ENCODE measurements at regions not wholly inside any gene's neighbourhood (a gene's known extent, or its start where the extent isn't known, plus 50 kb on each side); places are given as distances from the start of the nearest gene placed in this dataset.

DNA sequence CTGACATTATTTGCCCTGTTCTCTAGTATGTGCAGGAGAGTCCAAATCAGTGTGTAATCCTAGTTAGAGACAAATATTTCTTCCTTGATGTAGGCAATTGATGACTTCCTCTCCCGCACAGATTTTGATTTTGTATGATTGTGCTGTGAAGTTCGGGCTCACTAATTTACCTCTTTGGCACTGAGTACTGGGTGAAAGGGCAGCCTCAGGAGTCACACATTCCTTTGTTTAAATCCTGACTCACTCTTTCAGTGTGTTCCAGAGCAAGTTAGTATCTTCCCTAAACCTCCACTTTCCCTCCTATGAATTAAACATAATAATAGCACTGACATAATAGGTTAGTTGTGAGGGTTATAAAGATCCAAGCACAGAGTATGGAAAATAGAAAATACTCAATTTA, 269.7 kb downstream of the ISL1 start:
- intact Hi-C loops (cut with DNase I; ENCODE audit: low total_unique reads) = no loop called here
- H3K27ac ChIP-seq = no peak overlapping the region
- H3K4me1 ChIP-seq = no peaks in the 10 kb centered on the region

GRCh38 chr5:51657340-51658240, 274.3 kb downstream of the ISL1 start:
- Histone ChIP-seq H3K4me1 (no peaks in the 10 kb centered on the region), H3K27ac (no peak overlapping the region), H3K9me3 (no peaks in the 10 kb centered on the region), H3K27me3 (no peaks in the 10 kb centered on the region), H3K4me3 (no peak overlapping the region), H3K36me3 (ENCODE audit: low read depth, missing control alignments) (no peaks in the 10 kb centered on the region)
- DNase-seq = peak; percentile 15
- TF ChIP-seq POLR2A (IDR thresholded peaks at IDR 0.05) = no peak
- TF ChIP-seq, protein P1, sequence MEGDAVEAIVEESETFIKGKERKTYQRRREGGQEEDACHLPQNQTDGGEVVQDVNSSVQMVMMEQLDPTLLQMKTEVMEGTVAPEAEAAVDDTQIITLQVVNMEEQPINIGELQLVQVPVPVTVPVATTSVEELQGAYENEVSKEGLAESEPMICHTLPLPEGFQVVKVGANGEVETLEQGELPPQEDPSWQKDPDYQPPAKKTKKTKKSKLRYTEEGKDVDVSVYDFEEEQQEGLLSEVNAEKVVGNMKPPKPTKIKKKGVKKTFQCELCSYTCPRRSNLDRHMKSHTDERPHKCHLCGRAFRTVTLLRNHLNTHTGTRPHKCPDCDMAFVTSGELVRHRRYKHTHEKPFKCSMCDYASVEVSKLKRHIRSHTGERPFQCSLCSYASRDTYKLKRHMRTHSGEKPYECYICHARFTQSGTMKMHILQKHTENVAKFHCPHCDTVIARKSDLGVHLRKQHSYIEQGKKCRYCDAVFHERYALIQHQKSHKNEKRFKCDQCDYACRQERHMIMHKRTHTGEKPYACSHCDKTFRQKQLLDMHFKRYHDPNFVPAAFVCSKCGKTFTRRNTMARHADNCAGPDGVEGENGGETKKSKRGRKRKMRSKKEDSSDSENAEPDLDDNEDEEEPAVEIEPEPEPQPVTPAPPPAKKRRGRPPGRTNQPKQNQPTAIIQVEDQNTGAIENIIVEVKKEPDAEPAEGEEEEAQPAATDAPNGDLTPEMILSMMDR (IDR thresholded peaks at IDR 0.05) = no peak
- 50 to 58% methylated on average over 7 of the region's 7 CpGs for WGBS, 2 donors
- intact Hi-C loops (cut with DNase I; ENCODE audit: low total_unique reads) = no loop called here

More for the DNA sequence above, 269.7 kb downstream of the ISL1 start:
- DNase-seq = no peak
- 85 to 88% methylated on average over 2 of the region's 2 CpGs for WGBS, 2 donors
- H3K27me3 ChIP-seq = no peaks in the 10 kb centered on the region
- no peak overlapping the region for H3K4me3 ChIP-seq
- no peak for TF ChIP-seq POLR2A (IDR thresholded peaks at IDR 0.05)
- TF ChIP-seq, protein P1 (IDR thresholded peaks at IDR 0.05) = no peak
- no peaks in the 10 kb centered on the region for H3K9me3 ChIP-seq
- H3K36me3 ChIP-seq (ENCODE audit: low read depth, missing control alignments) = no peaks in the 10 kb centered on the region

- H3K9me3 ChIP-seq = no peaks in the 10 kb centered on the region
- H3K27me3 ChIP-seq = no peaks in the 10 kb centered on the region
- no peaks in the 10 kb centered on the region for H3K4me1 ChIP-seq
- H3K4me3 ChIP-seq = no peak overlapping the region
- no peak overlapping the region for H3K27ac ChIP-seq
- TF ChIP-seq POLR2A (IDR thresholded peaks at IDR 0.05) = no peak
- TF ChIP-seq, protein P1 (IDR thresholded peaks at IDR 0.05) = no peak
- intact Hi-C loops (cut with DNase I; ENCODE audit: low total_unique reads) = no loop called here
- no peak for DNase-seq
- WGBS, 2 donors = 55 to 77% methylated on average over 2 of the region's 2 CpGs
- no peaks in the 10 kb centered on the region for H3K36me3 ChIP-seq (ENCODE audit: low read depth, missing control alignments)
Measured at GRCh38 chr5:51661646-51662265, 278.5 kb downstream of the ISL1 start.

DNA sequence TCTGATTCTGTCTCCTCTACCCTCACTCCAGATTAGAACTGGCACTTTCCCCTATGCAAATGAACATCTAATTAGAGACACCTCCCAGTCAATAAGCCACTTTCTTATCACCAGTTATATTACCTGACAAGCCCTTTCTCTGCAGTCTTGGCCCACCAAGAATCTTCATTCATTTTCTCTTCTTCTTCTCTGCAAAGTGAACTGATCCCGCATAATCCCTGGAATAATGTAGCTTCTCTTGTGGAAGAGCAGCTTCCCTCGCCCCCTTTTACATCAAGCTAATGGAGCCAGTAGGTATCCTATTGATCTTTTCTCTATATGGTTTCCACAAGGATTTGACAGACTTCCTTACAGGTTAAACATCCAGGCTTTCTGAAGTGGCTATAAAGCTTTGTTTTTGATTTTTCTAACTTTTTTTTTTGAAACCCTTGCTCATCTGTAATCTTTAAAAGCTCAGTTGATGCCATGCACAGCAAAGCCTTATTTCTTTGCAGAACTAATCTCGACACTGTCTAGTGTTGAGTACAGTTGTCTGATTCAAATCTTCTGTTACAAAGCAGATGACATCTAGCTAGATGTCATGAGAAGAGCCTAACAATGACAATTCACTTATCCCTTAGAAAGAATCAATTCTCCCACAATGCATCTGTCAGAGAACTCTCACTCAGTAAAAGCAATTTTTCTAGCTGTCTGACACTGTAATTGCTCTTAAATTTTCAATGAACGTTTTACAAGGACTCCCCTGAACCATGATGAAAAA, 281.4 kb downstream of the ISL1 start:
- Histone ChIP-seq H3K4me3 (no peak overlapping the region), H3K36me3 (ENCODE audit: low read depth, missing control alignments) (no peaks in the 10 kb centered on the region), H3K9me3 (no peaks in the 10 kb centered on the region), H3K4me1 (no peaks in the 10 kb centered on the region), H3K27me3 (no peaks in the 10 kb centered on the region), H3K27ac (no peak overlapping the region)
- TF ChIP-seq, protein P1 (IDR thresholded peaks at IDR 0.05) = no peak
- no peak for TF ChIP-seq POLR2A (IDR thresholded peaks at IDR 0.05)
- DNase-seq = no peak
- 65% methylated on average over 4 of the region's 4 CpGs for WGBS, 2 donors
- intact Hi-C loops (cut with DNase I; ENCODE audit: low total_unique reads) = no loop called here
